HS-5 (cell line): ENCODE measurements at regions not wholly inside any gene's neighbourhood (a gene's known extent, or its start where the extent isn't known, plus 50 kb on each side); places are given as distances from the start of the nearest gene placed in this dataset.
"Not testable (repeated sequence)": the region's sequence is repeated elsewhere in the genome, so short reads cannot be mapped to it uniquely, and the experiment has no call there.

Experiments
- DNase-seq: peaks from one replicate; pipeline ENCODE4 v3.0.0-alpha.2; 2012; ENCODE audit warnings: low read depth

- no peak for DNase-seq
Measured at GRCh38 chr3:31100519-31100918, 206.1 kb upstream of the GADL1 start.

- not testable (repeated sequence) for DNase-seq
Measured at GRCh38 chr3:31101285-31101684, 206.8 kb upstream of the GADL1 start.

DNA sequence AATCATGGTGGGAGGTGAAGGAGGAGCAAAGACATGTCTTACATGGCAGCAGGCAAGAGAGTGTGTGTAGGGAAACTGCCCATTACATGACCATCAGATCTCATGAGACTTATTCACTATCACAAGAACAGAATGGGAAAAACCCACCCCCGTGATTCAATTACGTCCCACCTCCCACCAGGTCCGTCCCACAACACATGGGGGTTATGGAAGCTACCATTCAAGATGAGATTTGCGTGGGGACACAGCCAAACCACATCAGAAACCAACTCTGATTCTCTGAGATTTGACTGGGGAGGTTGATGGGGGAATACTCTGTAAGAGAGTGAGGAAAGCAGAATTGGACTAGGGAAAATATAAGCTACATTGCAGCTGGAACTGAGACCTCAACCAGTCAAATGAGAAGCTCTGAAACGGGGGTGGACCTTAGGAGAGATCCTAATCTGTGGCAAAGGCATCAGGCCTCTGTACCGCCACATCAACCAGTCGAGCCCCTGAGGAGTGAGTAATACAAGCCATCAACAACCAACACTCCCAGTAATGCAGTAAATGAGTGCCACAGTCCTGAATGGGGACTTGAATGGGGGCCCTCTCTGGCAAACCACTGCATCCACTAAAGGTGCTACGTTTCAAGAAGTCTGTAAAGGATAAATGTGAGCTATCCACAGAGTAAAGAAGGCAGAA lies 207.9 kb upstream of the GADL1 start:
- DNase-seq, result no peak

DNA sequence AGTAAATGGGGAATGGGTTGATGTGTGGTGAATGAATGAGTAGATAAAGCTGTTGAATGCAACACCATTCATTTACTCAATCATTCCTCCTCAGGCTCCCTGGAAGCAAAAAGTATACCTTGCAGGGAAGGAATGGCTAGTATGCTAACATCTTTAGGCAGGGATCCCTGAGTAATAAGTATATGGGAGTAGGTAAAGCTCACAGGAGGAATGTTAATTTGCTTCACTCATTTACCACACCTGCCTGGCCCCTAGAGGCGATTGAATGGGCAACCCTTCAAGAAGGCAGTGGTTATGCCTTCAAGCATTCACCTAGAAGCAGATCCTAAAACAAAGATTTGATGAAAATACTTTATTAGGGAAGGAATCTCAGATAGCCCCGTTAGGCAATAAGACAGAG lies 208.7 kb upstream of the GADL1 start:
- no peak for DNase-seq

DNA sequence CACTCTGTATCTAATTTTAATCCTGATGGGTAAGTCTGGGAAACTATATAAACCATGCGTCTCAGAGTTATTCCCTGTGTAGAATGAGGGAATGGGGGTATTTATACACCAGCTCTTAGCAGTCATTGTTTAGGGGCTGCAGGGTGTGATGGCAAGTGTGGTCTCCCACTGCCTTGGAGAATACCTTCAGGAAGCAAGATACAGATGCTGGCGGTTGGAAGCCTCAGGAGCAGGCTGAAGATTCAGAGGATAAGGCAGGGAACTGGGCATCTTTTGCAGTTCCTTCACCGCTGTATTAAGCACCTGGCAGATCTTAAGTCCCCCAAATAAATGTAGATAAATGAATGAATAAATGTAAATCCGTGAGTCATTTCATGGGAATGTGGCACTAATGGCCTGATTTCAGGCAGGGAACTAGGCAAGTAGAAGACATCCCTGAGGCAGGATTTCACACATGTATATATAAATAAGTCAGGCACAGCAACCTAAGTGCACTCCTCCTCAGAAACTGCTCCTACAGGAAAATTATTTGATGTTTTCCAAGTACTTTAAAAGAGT lies 209.2 kb upstream of the GADL1 start:
- no peak for DNase-seq

DNA sequence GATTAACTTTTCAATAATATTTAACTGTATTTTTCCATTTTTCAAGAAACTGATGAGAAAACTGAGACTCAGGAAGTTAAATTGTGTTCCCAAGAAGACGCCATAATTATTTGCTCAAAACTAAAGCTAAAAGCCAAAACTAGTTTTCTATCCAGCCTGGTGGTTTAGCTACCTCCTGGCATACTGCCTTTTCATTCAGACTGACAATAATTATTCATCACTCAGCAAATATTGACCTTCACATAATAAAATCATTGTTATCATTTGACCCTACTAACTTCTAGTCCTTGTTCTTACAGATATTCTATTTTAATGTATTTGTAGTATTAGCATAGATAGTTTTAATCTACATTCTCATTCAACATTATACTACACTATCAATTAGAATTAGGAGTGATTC lies 210.6 kb upstream of the GADL1 start:
- DNase-seq, result no peak

GRCh38 chr3:31105438-31106077 lies 211.1 kb upstream of the GADL1 start:
- peak; percentile 93 for DNase-seq

DNA sequence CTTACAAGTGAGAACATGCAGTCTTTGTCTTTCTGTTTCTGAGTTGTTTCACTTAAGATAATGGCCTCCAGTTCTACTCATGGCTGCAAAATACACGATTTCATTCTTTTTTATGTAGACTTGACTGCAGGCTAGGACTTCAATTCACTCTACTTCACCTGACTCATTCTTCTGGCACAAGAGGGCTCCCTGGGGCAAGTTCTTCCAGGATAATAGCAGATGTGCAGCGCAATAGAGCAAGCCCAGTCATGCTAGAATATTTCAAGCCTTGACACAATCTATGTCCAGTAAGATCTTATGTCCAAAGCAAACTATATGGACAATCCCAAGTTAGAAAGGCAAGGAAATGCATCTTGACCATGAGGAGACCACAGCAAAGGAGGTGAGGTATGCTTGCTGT lies 211.7 kb upstream of the GADL1 start:
- DNase-seq, result peak; percentile 81

GRCh38 chr3:31106912-31107311 lies 212.5 kb upstream of the GADL1 start:
- no peak for DNase-seq

- no peak for DNase-seq
Measured at GRCh38 chr3:31114929-31115283, 220.4 kb upstream of the GADL1 start.

DNA sequence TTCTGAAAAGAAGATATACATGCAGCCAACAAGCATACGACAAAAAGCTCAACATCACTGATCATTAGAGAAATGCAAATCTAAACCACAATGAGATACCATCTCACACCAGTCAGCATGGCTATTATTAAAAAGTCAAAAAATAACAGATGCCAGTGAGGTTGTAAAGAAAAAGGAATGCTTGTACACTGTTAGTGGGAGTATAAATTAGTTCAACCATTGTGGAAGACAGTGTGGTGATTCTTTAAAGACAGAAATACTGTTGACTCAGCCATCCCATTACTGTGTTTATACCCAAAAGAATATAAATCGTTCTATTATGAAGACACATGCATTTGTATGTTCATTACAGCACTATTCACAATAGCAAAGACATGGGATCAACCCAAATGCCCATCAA lies 221.1 kb upstream of the GADL1 start:
- not testable (repeated sequence) for DNase-seq

DNA sequence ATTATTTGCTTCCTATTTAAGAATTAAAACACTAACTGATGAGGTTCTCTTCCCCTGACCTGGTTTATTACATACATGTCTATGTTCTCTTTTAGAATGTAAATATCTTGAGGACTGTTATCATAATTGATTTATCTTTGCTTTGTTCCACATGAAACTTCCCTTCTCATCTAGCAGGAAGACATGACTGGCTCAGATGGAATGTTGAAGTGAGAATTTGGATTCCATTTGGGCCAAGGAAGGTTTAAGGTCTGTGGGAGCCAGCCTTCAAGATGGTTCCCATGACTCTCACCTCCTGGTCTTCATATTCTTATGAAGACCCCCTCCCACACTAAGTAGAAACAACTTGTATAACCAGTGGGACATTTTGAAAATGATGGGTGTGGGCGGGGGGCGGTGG lies 222.2 kb upstream of the GADL1 start:
- no peak for DNase-seq

DNA sequence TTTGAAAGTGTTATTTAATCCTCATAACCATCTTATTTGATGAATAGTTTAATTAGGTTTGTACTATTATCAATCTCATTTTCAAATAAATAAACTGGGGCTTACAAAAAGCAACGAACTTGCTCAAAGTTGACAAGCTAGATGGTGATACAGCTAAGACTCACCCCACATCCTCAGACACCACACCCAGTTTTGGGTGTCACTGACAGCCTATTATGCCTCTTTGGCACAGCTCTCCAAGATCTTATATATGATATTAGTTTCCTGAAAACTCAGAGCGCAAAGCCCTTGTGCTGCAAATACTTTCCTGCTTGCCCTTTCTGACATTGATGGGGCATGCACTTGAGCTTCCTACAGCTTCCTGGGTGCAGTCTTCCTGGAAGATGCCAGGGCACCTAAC lies 223.4 kb upstream of the GADL1 start:
- no peak for DNase-seq

GRCh38 chr3:31124373-31124772 lies 229.9 kb upstream of the GADL1 start:
- DNase-seq, result no peak

DNA sequence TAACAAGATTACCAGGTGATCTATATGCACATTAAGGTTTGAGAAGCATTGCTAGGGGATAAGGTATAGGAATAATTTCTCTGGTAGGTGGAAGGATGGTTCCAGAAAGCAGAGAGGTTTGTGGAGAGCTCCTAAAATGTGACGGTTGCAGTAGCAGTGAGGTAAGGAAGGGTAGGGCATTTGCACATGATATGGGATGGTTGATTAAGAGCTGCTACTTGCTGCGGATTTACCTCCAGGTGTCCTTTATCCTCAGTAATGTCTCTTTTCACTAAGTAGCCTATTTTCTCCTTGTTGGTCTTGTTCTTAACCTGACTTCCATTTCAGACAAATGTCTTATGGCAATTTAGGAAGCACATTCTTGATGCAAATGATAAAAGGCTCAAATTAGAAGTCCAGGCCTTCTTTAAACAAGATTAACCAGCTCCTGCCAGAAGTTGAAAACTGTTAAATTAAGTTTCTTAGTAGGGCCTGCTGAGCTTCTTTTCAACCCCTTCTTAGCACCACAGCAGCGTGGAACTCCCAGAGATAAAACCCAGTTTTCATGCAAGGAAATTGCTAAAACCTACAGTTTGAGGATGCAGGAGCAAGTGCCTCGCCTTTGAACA lies 231.1 kb upstream of the GADL1 start:
- DNase-seq, result no peak

DNA sequence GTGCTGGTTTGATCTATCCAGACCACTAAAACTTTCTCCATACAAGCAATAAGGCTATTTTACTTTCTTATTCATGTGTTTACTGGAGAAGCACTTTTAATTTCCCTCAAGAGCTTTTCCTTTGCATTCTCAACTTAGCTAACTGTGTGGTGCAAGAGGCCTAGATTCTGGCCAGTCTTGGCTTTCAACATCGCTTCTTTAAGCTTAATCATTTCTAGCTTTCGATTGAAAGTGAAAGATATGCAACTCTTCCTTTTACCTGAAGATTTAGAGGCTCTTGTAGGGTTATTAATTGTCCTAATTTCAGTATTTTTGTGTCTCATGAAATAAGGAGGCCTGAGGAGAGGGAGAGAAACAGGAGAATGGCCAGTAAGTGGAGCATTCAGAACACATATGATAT lies 234.8 kb upstream of the GADL1 start:
- no peak for DNase-seq

DNA sequence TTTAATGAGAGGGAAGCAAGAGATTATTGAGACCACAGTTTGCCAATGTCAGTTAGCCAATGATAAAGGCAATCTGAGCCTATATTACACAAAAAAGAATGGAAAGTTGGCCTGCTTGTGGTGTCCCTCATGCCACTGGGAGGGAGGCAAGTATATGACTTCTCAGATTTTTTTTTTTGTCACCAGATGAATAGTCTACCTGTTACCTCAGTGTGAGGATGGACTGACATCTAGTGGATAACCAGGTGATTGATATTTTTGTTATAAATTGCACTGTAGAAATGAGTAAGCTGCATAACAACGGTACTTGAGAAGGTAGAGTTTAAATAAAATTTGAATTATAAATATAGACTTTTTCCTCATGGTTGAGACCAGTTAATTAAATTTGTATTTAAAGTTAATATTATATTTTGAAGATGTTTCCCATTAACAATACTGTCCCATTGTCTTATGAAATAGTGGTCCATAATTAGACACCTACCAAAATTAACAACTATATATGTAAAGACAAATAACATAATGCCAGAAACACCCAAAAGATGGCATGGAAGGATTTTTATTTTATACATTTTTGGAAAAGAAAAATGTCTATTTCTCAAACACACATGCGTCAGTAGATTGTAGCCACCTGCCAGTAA lies 237.8 kb upstream of the GADL1 start:
- DNase-seq, result peak; percentile 20

DNA sequence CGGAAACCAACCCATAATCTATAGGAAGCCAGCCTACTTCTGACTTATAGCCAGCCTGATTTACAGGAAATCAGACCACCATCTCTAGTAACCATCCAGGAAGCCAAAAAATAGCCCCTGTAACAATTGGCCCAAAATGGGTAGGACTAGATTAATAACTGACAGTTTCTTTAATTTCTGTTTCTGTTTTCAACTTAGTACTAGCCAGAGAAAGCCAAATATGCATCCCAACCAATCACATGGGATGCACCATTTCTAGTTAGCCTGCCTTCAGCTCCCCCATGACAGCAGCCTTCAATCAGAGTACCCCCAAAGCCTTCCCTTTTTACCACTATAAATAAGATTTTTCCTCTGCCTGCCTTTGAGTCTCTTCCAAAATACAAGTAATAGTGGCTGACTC lies 239.1 kb upstream of the GADL1 start:
- DNase-seq, result no peak

GRCh38 chr3:31135546-31135945 lies 241.1 kb upstream of the GADL1 start:
- no peak for DNase-seq

GRCh38 chr3:31137718-31138465 lies 243.4 kb upstream of the GADL1 start:
- DNase-seq, result no peak

- DNase-seq, result no peak
Measured at GRCh38 chr3:31140470-31140869, 246.0 kb upstream of the GADL1 start.

DNA sequence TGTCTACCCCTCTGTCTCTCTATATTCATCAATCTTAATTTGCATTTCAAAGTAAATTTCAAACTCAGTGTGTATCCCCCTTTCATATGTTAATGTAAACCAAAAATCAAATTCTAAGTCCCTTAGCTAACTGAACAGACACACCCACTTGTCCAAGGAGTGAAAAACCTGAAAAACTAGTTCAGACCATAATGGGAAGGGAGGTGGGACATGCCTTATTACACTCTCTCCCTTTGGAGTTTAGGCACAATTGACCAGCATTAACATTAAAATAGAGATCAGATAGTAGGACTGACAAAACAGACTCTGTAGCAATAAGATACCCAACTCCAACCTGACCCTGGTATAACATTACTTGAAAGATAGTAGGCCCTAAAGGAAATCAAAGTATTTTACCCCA lies 247.7 kb upstream of the GADL1 start:
- no peak for DNase-seq
